CD4-positive, alpha-beta T cell (primary cell): ENCODE measurements at regions not wholly inside any gene's neighbourhood (a gene's known extent, or its start where the extent isn't known, plus 50 kb on each side); places are given as distances from the start of the nearest gene placed in this dataset.

Source experiments
- ATAC-seq: fragments of 200-7000 bp; cut with Tn5 transposase; one replicate; pipeline ENCODE4 v1.10.0; 2022; ENCODE audit warnings: mild to moderate bottlenecking; ENCODE audit not compliant: poor library complexity
- CTCF ChIA-PET: fragments of 350-600 bp; sonication (Branson Sonifier 250); formaldehyde crosslinking; loops from one replicate; lab custom pipeline; 2021; ENCODE audit warnings: antibody characterized with exemption, inconsistent platforms; lab: Charles Lee
- POLR2A ChIA-PET: fragments of 350-600 bp; sonication (Branson Sonifier 250); formaldehyde crosslinking; loops from one replicate; lab custom pipeline; 2021; ENCODE audit warnings: antibody characterized with exemption, inconsistent platforms; lab: Charles Lee
- DNase-seq, 14 experiments: peaks; one replicate each; pipeline ENCODE4 v3.0.0-alpha.2; 2013 to 2020; ENCODE audit warnings: mixed read lengths in 2 of 14
- H3K27ac ChIP-seq, 2 donors: one replicate each; pipeline versions ENCODE4 v1.5.1 to v1.7.0; 2013; ENCODE audit warnings: low read length in 2 of 2, low read depth in 1 of 2, mild to moderate bottlenecking in 1 of 2
- H3K27me3 ChIP-seq, 2 experiments: 1 replicate in 1 of 2; 2 replicates in 1 of 2; pipeline versions ENCODE4 v1.6.1 to v1.7.0; 2013; ENCODE audit warnings: low read length in 2 of 2, control low read depth in 1 of 2, mild to moderate bottlenecking in 1 of 2, moderate library complexity in 1 of 2; ENCODE audit not compliant: insufficient read depth in 2 of 2, control insufficient read depth in 1 of 2
- H3K36me3 ChIP-seq: one replicate; pipeline ENCODE4 v1.6.1; 2013; ENCODE audit warnings: low read length, control low read depth; ENCODE audit not compliant: insufficient read depth
- H3K4me1 ChIP-seq: one replicate; pipeline ENCODE4 v1.6.1; 2013; ENCODE audit warnings: low read length, control low read depth; ENCODE audit not compliant: insufficient read depth
- H3K4me3 ChIP-seq: one replicate; pipeline ENCODE4 v1.5.1; 2013; ENCODE audit warnings: mild to moderate bottlenecking, low read length, moderate library complexity
- H3K9me3 ChIP-seq, 2 experiments: 1 replicate in 1 of 2; 2 replicates in 1 of 2; pipeline versions ENCODE4 v1.6.1 to v1.7.0; 2013; ENCODE audit warnings: low read length in 2 of 2, mild to moderate bottlenecking in 2 of 2, control low read depth in 1 of 2, moderate library complexity in 1 of 2; ENCODE audit not compliant: control insufficient read depth in 1 of 2, insufficient read depth in 1 of 2
- H3K27ac Mint-ChIP-seq: one replicate; pipeline ENCODE4 v1.8.0; 2020; ENCODE audit warnings: mixed read lengths
- H3K27me3 Mint-ChIP-seq: one replicate; pipeline ENCODE4 v1.8.0; 2021; ENCODE audit warnings: mixed read lengths
- H3K36me3 Mint-ChIP-seq: one replicate; pipeline ENCODE4 v1.8.0; 2021; ENCODE audit warnings: low read depth, mixed read lengths
- H3K4me1 Mint-ChIP-seq: one replicate; pipeline ENCODE4 v1.8.0; 2021; ENCODE audit warnings: low read depth, mixed read lengths
- H3K4me3 Mint-ChIP-seq: one replicate; pipeline ENCODE4 v1.8.0; 2020; ENCODE audit warnings: mild to moderate bottlenecking, mixed read lengths
- H3K9me3 Mint-ChIP-seq: one replicate; pipeline ENCODE4 v1.8.0; 2020; ENCODE audit warnings: mixed read lengths
- CTCF ChIP-seq: fragments of 200-600 bp; IDR thresholded peaks from one replicate; pipeline ENCODE4 v1.8.0; 2022; ENCODE audit warnings: antibody characterized with exemption, mild to moderate bottlenecking
- intact Hi-C, 2 experiments: fragments of 100-400 bp; cut with DNase I in 1 of 2; cut with micrococcal nuclease in 1 of 2; formaldehyde crosslinking; loops; one replicate each; pipeline versions ENCODE4 v1.15.1 to v1.9.0; 2023 to 2025; cut with DNase I, micrococcal nuclease

GRCh38 chr22:27552863-27553262 lies 248.7 kb downstream of the MN1 start:
- no peak for TF ChIP-seq CTCF
- ChIA-PET POLR2A (no interaction called here), CTCF (no interaction called here)
- H3K27ac Mint-ChIP-seq, result no peak overlapping the region
- Histone ChIP-seq H3K9me3 (peaks cover 0 to 8% of the 10 kb centered on the region in 2 experiments), H3K36me3 (no peaks in the 10 kb centered on the region), H3K4me3 (no peak overlapping the region), H3K27ac (no peak overlapping the region), H3K4me1 (no peaks in the 10 kb centered on the region), H3K27me3 (no peaks in the 10 kb centered on the region)
- no peaks in the 10 kb centered on the region for H3K36me3 Mint-ChIP-seq
- H3K9me3 Mint-ChIP-seq, result peaks cover 3% of the 10 kb centered on the region
- no peak for ATAC-seq
- no peak for DNase-seq
- intact Hi-C loops, result no loop called here
- H3K4me3 Mint-ChIP-seq, result no peak overlapping the region
- no peaks in the 10 kb centered on the region for H3K4me1 Mint-ChIP-seq
- no peaks in the 10 kb centered on the region for H3K27me3 Mint-ChIP-seq

DNA sequence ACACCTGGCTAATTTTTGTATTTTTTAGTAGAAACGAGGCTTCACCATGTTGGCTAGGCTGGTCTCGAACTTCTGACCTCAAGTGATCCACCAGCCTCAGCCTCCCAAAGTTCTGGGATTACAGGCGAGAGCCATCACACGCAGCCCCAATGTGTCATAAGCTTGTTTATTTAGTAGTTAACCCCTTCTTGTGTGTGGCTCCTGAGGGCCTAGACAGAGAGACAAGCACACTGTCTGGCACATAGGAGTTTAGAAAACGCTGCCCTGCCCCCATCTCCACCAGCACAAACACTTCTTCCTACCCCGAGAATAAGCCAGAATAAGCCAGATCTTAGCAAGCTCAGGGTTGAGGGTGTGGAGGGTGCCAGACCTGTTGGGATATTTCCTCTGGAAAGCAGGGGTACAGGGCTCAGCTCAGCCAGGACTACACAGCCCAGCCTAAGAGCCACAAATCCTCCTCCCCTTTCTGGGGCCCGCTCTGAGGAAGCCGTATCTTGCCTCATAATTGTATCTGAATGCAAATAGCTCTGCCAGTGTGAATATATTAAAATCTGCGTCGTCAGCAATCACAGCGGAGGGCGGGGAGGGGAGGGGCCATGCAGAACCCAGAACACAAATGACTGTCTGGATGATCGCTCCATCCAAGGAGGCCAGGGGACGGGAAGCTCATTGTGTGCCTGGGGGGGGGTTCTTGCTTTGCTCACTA lies 247.3 kb downstream of the MN1 start:
- DNase-seq (no peak), ATAC-seq (no peak)
- H3K36me3 ChIP-seq, result no peaks in the 10 kb centered on the region
- H3K27me3 Mint-ChIP-seq, result no peaks in the 10 kb centered on the region
- no peak for TF ChIP-seq CTCF
- no peaks in the 10 kb centered on the region for H3K4me1 Mint-ChIP-seq
- H3K4me3 ChIP-seq, result no peak overlapping the region
- peaks cover 3% of the 10 kb centered on the region for H3K9me3 Mint-ChIP-seq
- no peak overlapping the region for H3K27ac ChIP-seq
- intact Hi-C loops, result no loop called here
- H3K4me3 Mint-ChIP-seq, result no peak overlapping the region
- ChIA-PET POLR2A (no interaction called here), CTCF (no interaction called here)
- H3K27me3 ChIP-seq, result no peaks in the 10 kb centered on the region
- peaks cover 0 to 8% of the 10 kb centered on the region in 2 experiments for H3K9me3 ChIP-seq
- H3K4me1 ChIP-seq, result no peaks in the 10 kb centered on the region
- no peaks in the 10 kb centered on the region for H3K36me3 Mint-ChIP-seq
- H3K27ac Mint-ChIP-seq, result no peak overlapping the region

DNA sequence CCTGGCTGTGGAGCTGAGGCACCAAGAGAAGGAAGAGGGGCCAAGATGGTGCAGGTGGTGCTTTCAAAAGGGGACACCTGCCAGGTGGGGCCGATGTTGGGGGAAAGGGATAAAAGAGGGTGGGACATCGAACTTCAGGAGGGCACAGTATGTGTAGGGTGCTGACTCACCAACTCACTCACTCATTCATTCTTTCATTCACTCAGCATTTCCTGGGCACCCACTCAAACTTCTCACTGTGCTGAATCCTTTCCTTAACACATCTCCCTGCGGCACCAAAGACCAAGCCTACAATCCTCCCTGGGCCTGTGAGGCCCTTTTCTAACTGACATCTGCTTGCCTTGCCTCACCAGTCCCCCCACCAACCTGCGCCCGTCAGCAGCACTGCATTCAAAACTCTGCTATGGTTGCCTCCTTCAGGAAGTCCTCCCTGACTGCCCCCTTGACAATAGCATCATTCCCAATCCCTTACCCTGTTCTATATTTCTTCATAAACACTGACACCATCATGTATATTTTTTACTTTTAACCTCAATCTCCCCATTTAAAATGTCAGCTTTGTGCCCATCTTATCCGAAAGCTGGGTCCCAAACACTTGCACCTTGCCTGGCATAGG lies 246.6 kb downstream of the MN1 start:
- ATAC-seq, result no peak
- H3K4me1 Mint-ChIP-seq, result no peaks in the 10 kb centered on the region
- ChIA-PET POLR2A (no interaction called here), CTCF (no interaction called here)
- Histone ChIP-seq H3K36me3 (no peaks in the 10 kb centered on the region), H3K4me3 (no peak overlapping the region), H3K27ac (no peak overlapping the region), H3K9me3 (peaks cover 0 to 6% of the 10 kb centered on the region in 2 experiments), H3K27me3 (no peaks in the 10 kb centered on the region), H3K4me1 (no peaks in the 10 kb centered on the region)
- no peaks in the 10 kb centered on the region for H3K36me3 Mint-ChIP-seq
- peaks cover 3% of the 10 kb centered on the region for H3K9me3 Mint-ChIP-seq
- intact Hi-C loops, result no loop called here
- H3K4me3 Mint-ChIP-seq, result no peak overlapping the region
- no peak for TF ChIP-seq CTCF
- H3K27ac Mint-ChIP-seq, result no peak overlapping the region
- H3K27me3 Mint-ChIP-seq, result no peaks in the 10 kb centered on the region
- no peak for DNase-seq
